Activated naive CD4-positive, alpha-beta T cell treated with anti-CD3 and anti-CD28 coated beads, Interleukin-2, amount 50 U/mL, for 24 hours (primary cell): ENCODE measurements at regions not wholly inside any gene's neighbourhood (a gene's known extent, or its start where the extent isn't known, plus 50 kb on each side); places are given as distances from the start of the nearest gene placed in this dataset.

Source experiments
- H3K27ac Mint-ChIP-seq: one replicate; pipeline ENCODE4 v1.8.0; 2021; ENCODE audit warnings: mild to moderate bottlenecking, mixed read lengths
- H3K27me3 Mint-ChIP-seq: one replicate; pipeline ENCODE4 v1.8.0; 2021; ENCODE audit warnings: mixed read lengths
- H3K36me3 Mint-ChIP-seq: one replicate; pipeline ENCODE4 v1.8.0; 2021; ENCODE audit warnings: mixed read lengths
- H3K4me1 Mint-ChIP-seq: one replicate; pipeline ENCODE4 v1.8.0; 2021; ENCODE audit warnings: mixed read lengths
- H3K4me3 Mint-ChIP-seq: one replicate; pipeline ENCODE4 v1.8.0; 2021; ENCODE audit warnings: mild to moderate bottlenecking, mixed read lengths
- H3K9me3 Mint-ChIP-seq: one replicate; pipeline ENCODE4 v1.8.0; 2021; ENCODE audit warnings: mixed read lengths

- H3K9me3 Mint-ChIP-seq: no peaks in the 10 kb centered on the region
- peaks cover 1% of the 10 kb centered on the region for H3K27me3 Mint-ChIP-seq
- peaks cover 2% of the 10 kb centered on the region for H3K36me3 Mint-ChIP-seq
- no peaks in the 10 kb centered on the region for H3K4me1 Mint-ChIP-seq
- no peak overlapping the region for H3K4me3 Mint-ChIP-seq
- H3K27ac Mint-ChIP-seq: no peak overlapping the region
Measured at GRCh38 chr16:86103320-86103719, 204.4 kb downstream of the IRF8 start.

GRCh38 chr16:86104537-86105048 lies 205.6 kb downstream of the IRF8 start:
- H3K9me3 Mint-ChIP-seq: no peaks in the 10 kb centered on the region
- H3K36me3 Mint-ChIP-seq: peaks cover 2% of the 10 kb centered on the region
- H3K27ac Mint-ChIP-seq: no peak overlapping the region

GRCh38 chr16:86107215-86107825 lies 208.4 kb downstream of the IRF8 start:
- Mint-ChIP-seq H3K4me3 (no peak overlapping the region), H3K36me3 (peaks cover 2% of the 10 kb centered on the region), H3K9me3 (no peaks in the 10 kb centered on the region), H3K4me1 (no peaks in the 10 kb centered on the region), H3K27ac (no peak overlapping the region), H3K27me3 (no peaks in the 10 kb centered on the region)

More at GRCh38 chr16:86104537-86105048, 205.6 kb downstream of the IRF8 start:
- H3K4me1 Mint-ChIP-seq: no peaks in the 10 kb centered on the region
- no peak overlapping the region for H3K4me3 Mint-ChIP-seq
- peaks cover 1% of the 10 kb centered on the region for H3K27me3 Mint-ChIP-seq

GRCh38 chr16:86108062-86108461 lies 209.1 kb downstream of the IRF8 start:
- Mint-ChIP-seq H3K9me3 (no peaks in the 10 kb centered on the region), H3K4me3 (no peak overlapping the region), H3K4me1 (no peaks in the 10 kb centered on the region), H3K36me3 (peaks cover 2% of the 10 kb centered on the region), H3K27ac (no peak overlapping the region), H3K27me3 (no peaks in the 10 kb centered on the region)

GRCh38 chr16:86110134-86110533 lies 211.2 kb downstream of the IRF8 start:
- Mint-ChIP-seq H3K36me3 (no peaks in the 10 kb centered on the region), H3K27me3 (peaks cover under 1% of the 10 kb centered on the region), H3K4me3 (no peak overlapping the region), H3K4me1 (no peaks in the 10 kb centered on the region), H3K27ac (no peak overlapping the region), H3K9me3 (no peaks in the 10 kb centered on the region)

- Mint-ChIP-seq H3K27me3 (peaks cover 2% of the 10 kb centered on the region), H3K4me3 (no peak overlapping the region)
Measured at GRCh38 chr16:86110726-86111125, 211.8 kb downstream of the IRF8 start.

GRCh38 chr16:86112178-86112577 lies 213.2 kb downstream of the IRF8 start:
- no peaks in the 10 kb centered on the region for H3K9me3 Mint-ChIP-seq
- no peaks in the 10 kb centered on the region for H3K36me3 Mint-ChIP-seq
- no peak overlapping the region for H3K27ac Mint-ChIP-seq
- no peak overlapping the region for H3K4me3 Mint-ChIP-seq
- H3K4me1 Mint-ChIP-seq: no peaks in the 10 kb centered on the region
- peaks cover 2% of the 10 kb centered on the region for H3K27me3 Mint-ChIP-seq

More at GRCh38 chr16:86110726-86111125, 211.8 kb downstream of the IRF8 start:
- Mint-ChIP-seq H3K36me3 (no peaks in the 10 kb centered on the region), H3K9me3 (no peaks in the 10 kb centered on the region), H3K27ac (no peak overlapping the region), H3K4me1 (no peaks in the 10 kb centered on the region)

- Mint-ChIP-seq H3K9me3 (no peaks in the 10 kb centered on the region), H3K4me1 (no peaks in the 10 kb centered on the region), H3K4me3 (no peak overlapping the region), H3K27ac (no peak overlapping the region), H3K36me3 (no peaks in the 10 kb centered on the region), H3K27me3 (peaks cover 7% of the 10 kb centered on the region)
Measured at GRCh38 chr16:86117235-86117634, 218.3 kb downstream of the IRF8 start.

- no peak overlapping the region for H3K4me3 Mint-ChIP-seq
- H3K27ac Mint-ChIP-seq: no peak overlapping the region
- H3K36me3 Mint-ChIP-seq: no peaks in the 10 kb centered on the region
- no peaks in the 10 kb centered on the region for H3K9me3 Mint-ChIP-seq
- no peaks in the 10 kb centered on the region for H3K4me1 Mint-ChIP-seq
- H3K27me3 Mint-ChIP-seq: peaks cover 7% of the 10 kb centered on the region
Measured at GRCh38 chr16:86117756-86118155, 218.8 kb downstream of the IRF8 start.

GRCh38 chr16:86118467-86119307 lies 219.7 kb downstream of the IRF8 start:
- Mint-ChIP-seq H3K36me3 (no peaks in the 10 kb centered on the region), H3K4me1 (no peaks in the 10 kb centered on the region), H3K27me3 (peaks cover 7% of the 10 kb centered on the region), H3K27ac (no peak overlapping the region), H3K9me3 (no peaks in the 10 kb centered on the region), H3K4me3 (no peak overlapping the region)

- Mint-ChIP-seq H3K4me1 (no peaks in the 10 kb centered on the region), H3K27me3 (peaks cover 8% of the 10 kb centered on the region), H3K36me3 (no peaks in the 10 kb centered on the region), H3K9me3 (no peaks in the 10 kb centered on the region), H3K27ac (no peak overlapping the region), H3K4me3 (no peak overlapping the region)
Measured at GRCh38 chr16:86120201-86121192, 221.5 kb downstream of the IRF8 start.

GRCh38 chr16:86121374-86122010 lies 222.5 kb downstream of the IRF8 start:
- Mint-ChIP-seq H3K4me1 (no peaks in the 10 kb centered on the region), H3K27me3 (peaks cover 11% of the 10 kb centered on the region)

GRCh38 chr16:86122681-86123342 lies 223.8 kb downstream of the IRF8 start:
- H3K27ac Mint-ChIP-seq: no peak overlapping the region
- H3K36me3 Mint-ChIP-seq: no peaks in the 10 kb centered on the region
- no peaks in the 10 kb centered on the region for H3K9me3 Mint-ChIP-seq
- H3K4me1 Mint-ChIP-seq: no peaks in the 10 kb centered on the region
- no peak overlapping the region for H3K4me3 Mint-ChIP-seq
- peaks cover 12% of the 10 kb centered on the region for H3K27me3 Mint-ChIP-seq

More at GRCh38 chr16:86121374-86122010, 222.5 kb downstream of the IRF8 start:
- no peak overlapping the region for H3K4me3 Mint-ChIP-seq
- H3K27ac Mint-ChIP-seq: no peak overlapping the region
- no peaks in the 10 kb centered on the region for H3K36me3 Mint-ChIP-seq
- H3K9me3 Mint-ChIP-seq: no peaks in the 10 kb centered on the region

GRCh38 chr16:86124321-86124720 lies 225.4 kb downstream of the IRF8 start:
- Mint-ChIP-seq H3K27me3 (peaks cover 12% of the 10 kb centered on the region), H3K4me1 (no peaks in the 10 kb centered on the region), H3K9me3 (no peaks in the 10 kb centered on the region), H3K27ac (no peak overlapping the region), H3K36me3 (no peaks in the 10 kb centered on the region), H3K4me3 (no peak overlapping the region)
